ENCODE measurements at regions not wholly inside any gene's neighbourhood (a gene's known extent, or its start where the extent isn't known, plus 50 kb on each side); places are given as distances from the start of the nearest gene placed in this dataset.
"Not testable (repeated sequence)": the region's sequence is repeated elsewhere in the genome, so short reads cannot be mapped to it uniquely, and the experiment has no call there.

DNA sequence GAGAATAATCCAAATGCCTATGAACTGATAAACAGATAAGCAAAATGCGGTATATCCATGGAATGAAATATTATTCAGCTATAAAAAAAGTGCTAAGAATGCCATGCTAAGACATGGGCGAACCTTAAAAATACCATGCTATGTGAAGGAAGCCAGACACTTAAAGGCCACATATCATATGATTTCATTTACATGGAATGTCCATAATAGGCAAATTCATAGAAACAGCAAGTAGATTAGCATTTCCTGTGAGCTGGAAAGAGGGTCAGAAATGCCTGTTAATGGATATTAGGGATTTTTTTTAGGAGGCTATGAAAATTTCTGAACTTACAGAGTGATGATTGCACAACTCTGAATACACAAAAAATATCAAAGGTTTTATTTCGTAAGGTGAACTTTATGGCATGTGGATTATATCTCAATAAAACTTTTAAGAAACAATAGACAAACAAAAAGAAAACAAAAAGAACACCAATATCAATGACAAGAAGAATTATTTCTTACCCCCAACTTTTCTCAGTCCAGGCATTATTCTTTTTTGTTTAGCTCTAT is 1207.7 kb downstream of the SUCLG1 start:
- Histone ChIP-seq H3K36me3 (ENCODE audit: insufficient read depth, low read length) (no peaks in the 10 kb centered on the region), H3K9me3 (ENCODE audit: control insufficient read depth in 1 of 2, low read length in 2 of 2) (no peaks in the 10 kb centered on the region), H3K27me3 (ENCODE audit: insufficient read depth, low read length) (no peaks in the 10 kb centered on the region), H3K4me1 (ENCODE audit: insufficient read depth, low read length) (no peaks in the 10 kb centered on the region), H3K4me3 (ENCODE audit: low read length in 2 of 2) (no peak overlapping the region), H3K27ac (ENCODE audit: low read depth, low read length) (no peak overlapping the region)
- no peak for DNase-seq
- no peaks in the 10 kb centered on the region for H3K36me3 Mint-ChIP-seq
- H3K27me3 Mint-ChIP-seq: no peaks in the 10 kb centered on the region
- ChIA-PET CTCF (ENCODE audit: partially characterized antibody) (no interaction called here), POLR2A (ENCODE audit: partially characterized antibody) (no interaction called here)
- H3K9me3 Mint-ChIP-seq: peaks cover 2 to 28% (median 8%) of the 10 kb centered on the region in 8 donors
- H3K27ac Mint-ChIP-seq: no peak overlapping the region
- intact Hi-C loops (cut with micrococcal nuclease): no loop called here
- no peaks in the 10 kb centered on the region for H3K4me1 Mint-ChIP-seq
- no peak overlapping the region for H3K4me3 Mint-ChIP-seq

DNA sequence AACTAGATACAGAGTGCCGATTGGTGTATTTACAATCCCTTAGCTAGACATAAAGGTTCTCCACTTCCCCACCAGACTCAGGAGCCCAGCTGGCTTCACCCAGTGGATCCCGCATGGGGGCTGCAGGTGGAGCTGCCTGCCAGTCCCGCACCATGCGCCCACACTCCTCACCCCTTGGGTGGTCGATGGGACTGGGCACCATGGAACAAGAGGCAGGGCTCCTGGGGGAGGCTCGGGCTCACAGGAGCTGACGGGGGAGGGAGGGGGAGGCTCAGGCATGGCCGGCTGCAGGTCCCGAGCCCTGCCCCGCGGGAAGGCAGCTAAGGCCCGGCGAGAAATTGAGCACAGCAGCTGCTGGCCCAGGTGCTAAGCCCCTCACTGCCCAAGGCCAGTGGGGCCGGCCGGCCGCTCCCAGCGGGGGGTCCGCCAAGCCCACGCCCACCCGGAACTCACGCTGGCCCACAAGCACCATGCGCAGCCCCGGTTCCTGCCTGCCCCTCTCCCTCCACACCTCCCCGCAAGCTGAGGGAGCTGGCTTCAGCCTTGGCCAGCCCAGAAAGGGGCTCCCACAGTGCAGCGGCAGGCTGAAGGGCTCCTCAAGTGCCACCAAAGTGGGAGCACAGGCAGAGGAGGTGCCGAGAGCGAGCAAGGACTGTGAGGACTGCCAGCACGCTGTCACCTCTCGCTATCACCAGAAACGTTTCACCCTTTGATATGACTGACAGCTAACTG is 1213.1 kb downstream of the SUCLG1 start:
- H3K4me3 Mint-ChIP-seq; H3K27me3 Mint-ChIP-seq; POLR2A ChIA-PET (ENCODE audit: partially characterized antibody); H3K4me1 ChIP-seq (ENCODE audit: insufficient read depth, low read length); CTCF ChIA-PET (ENCODE audit: partially characterized antibody); intact Hi-C loops (cut with micrococcal nuclease); H3K4me1 Mint-ChIP-seq; H3K36me3 Mint-ChIP-seq; H3K27ac Mint-ChIP-seq; H3K4me3 ChIP-seq (ENCODE audit: low read length in 2 of 2); H3K36me3 ChIP-seq (ENCODE audit: insufficient read depth, low read length); H3K9me3 ChIP-seq (ENCODE audit: control insufficient read depth in 1 of 2, low read length in 2 of 2); DNase-seq; H3K27ac ChIP-seq (ENCODE audit: low read depth, low read length); H3K27me3 ChIP-seq (ENCODE audit: insufficient read depth, low read length): not testable (repeated sequence)
- H3K9me3 Mint-ChIP-seq: peaks cover 4 to 44% (median 8%) of the 10 kb centered on the region in 8 donors

DNA sequence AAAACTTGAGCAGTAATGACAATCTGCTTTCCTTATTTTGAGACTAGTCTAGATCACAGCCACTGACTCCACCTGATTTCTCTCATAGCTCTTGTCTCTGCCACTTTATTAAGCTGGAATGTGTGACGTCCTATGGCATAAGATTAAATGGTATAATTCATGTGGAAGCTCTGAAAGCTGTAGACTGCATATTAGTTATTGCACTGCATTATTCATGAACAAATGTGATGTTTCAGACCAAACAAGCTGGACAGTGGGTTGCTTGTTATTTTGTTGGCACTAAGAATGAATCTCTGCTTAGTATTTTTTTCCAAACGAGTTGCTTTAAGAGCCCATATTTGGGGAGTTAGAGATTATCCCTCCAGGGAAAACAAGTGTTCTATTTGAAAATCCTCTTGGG is 1218.5 kb downstream of the SUCLG1 start:
- Mint-ChIP-seq H3K27ac (no peak overlapping the region), H3K36me3 (no peaks in the 10 kb centered on the region), H3K4me3 (no peak overlapping the region), H3K4me1 (no peaks in the 10 kb centered on the region), H3K9me3 (peaks cover 0 to 26% (median 6%) of the 10 kb centered on the region in 8 donors), H3K27me3 (no peaks in the 10 kb centered on the region)
- Histone ChIP-seq H3K9me3 (ENCODE audit: control insufficient read depth in 1 of 2, low read length in 2 of 2) (no peaks in the 10 kb centered on the region), H3K36me3 (ENCODE audit: insufficient read depth, low read length) (no peaks in the 10 kb centered on the region), H3K27me3 (ENCODE audit: insufficient read depth, low read length) (no peaks in the 10 kb centered on the region), H3K4me1 (ENCODE audit: insufficient read depth, low read length) (no peaks in the 10 kb centered on the region), H3K4me3 (ENCODE audit: low read length in 2 of 2) (no peak overlapping the region), H3K27ac (ENCODE audit: low read depth, low read length) (no peak overlapping the region)
- intact Hi-C loops (cut with micrococcal nuclease): no loop called here
- DNase-seq: no peak
- ChIA-PET POLR2A (ENCODE audit: partially characterized antibody) (no interaction called here), CTCF (ENCODE audit: partially characterized antibody) (no interaction called here)

DNA sequence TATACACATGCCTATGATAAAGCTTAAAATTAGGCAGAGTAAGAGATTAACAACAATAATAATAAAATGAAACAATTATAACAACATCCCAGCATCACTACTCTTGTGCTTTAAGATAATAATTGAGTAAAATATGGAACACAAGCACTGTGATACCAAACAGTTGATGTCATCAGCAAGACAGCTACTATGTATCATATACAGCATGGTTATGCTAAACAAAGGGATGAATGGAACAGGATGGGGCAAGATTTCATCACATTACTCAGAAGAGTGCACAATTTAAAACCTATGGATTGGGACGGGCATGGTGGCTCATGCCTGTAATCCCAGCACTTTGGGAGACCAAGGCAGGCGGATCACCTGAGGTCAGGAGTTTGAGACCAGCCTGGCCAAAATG is 1221.0 kb downstream of the SUCLG1 start:
- no peaks in the 10 kb centered on the region for H3K27me3 Mint-ChIP-seq
- H3K9me3 Mint-ChIP-seq: peaks cover 0 to 18% (median 5%) of the 10 kb centered on the region in 8 donors
- intact Hi-C loops (cut with micrococcal nuclease): no loop called here
- ChIA-PET POLR2A (ENCODE audit: partially characterized antibody) (no interaction called here), CTCF (ENCODE audit: partially characterized antibody) (no interaction called here)
- Histone ChIP-seq H3K4me1 (ENCODE audit: insufficient read depth, low read length) (no peaks in the 10 kb centered on the region), H3K36me3 (ENCODE audit: insufficient read depth, low read length) (no peaks in the 10 kb centered on the region), H3K27me3 (ENCODE audit: insufficient read depth, low read length) (no peaks in the 10 kb centered on the region), H3K27ac (ENCODE audit: low read depth, low read length) (no peak overlapping the region), H3K4me3 (ENCODE audit: low read length in 2 of 2) (no peak overlapping the region), H3K9me3 (ENCODE audit: control insufficient read depth in 1 of 2, low read length in 2 of 2) (no peaks in the 10 kb centered on the region)
- no peaks in the 10 kb centered on the region for H3K4me1 Mint-ChIP-seq
- no peak overlapping the region for H3K4me3 Mint-ChIP-seq
- H3K36me3 Mint-ChIP-seq: no peaks in the 10 kb centered on the region
- DNase-seq: no peak
- H3K27ac Mint-ChIP-seq: no peak overlapping the region

DNA sequence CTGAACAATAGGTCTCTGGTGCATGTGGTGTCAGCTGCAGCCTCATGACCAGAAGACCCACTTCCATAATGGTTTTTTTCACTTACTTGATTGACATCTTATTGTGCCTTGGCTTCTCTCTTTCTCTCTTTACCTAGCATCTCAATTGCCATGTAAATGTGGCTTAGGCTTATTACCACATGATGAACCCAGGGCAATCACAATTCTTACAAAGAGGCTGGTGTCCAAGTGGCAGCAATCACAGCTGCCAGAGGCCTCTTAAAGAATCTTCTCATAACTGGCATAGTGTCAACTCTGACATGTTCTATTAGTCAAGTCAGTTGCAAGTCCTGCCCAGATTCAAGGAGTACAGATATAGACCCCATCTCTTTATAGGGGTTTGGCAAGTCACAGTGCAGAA is 1224.8 kb downstream of the SUCLG1 start:
- Mint-ChIP-seq H3K4me3 (no peak overlapping the region), H3K27ac (no peak overlapping the region), H3K9me3 (peaks cover 0 to 16% (median 6%) of the 10 kb centered on the region in 8 donors), H3K36me3 (no peaks in the 10 kb centered on the region), H3K27me3 (no peaks in the 10 kb centered on the region), H3K4me1 (no peaks in the 10 kb centered on the region)
- Histone ChIP-seq H3K36me3 (ENCODE audit: insufficient read depth, low read length) (no peaks in the 10 kb centered on the region), H3K4me3 (ENCODE audit: low read length in 2 of 2) (no peak overlapping the region), H3K27ac (ENCODE audit: low read depth, low read length) (no peak overlapping the region), H3K9me3 (ENCODE audit: control insufficient read depth in 1 of 2, low read length in 2 of 2) (no peaks in the 10 kb centered on the region), H3K4me1 (ENCODE audit: insufficient read depth, low read length) (no peaks in the 10 kb centered on the region), H3K27me3 (ENCODE audit: insufficient read depth, low read length) (no peaks in the 10 kb centered on the region)
- POLR2A ChIA-PET (ENCODE audit: partially characterized antibody): no interaction called here
- DNase-seq: no peak
- intact Hi-C loops (cut with micrococcal nuclease): no loop called here
- CTCF ChIA-PET (ENCODE audit: partially characterized antibody): no interaction called here

DNA sequence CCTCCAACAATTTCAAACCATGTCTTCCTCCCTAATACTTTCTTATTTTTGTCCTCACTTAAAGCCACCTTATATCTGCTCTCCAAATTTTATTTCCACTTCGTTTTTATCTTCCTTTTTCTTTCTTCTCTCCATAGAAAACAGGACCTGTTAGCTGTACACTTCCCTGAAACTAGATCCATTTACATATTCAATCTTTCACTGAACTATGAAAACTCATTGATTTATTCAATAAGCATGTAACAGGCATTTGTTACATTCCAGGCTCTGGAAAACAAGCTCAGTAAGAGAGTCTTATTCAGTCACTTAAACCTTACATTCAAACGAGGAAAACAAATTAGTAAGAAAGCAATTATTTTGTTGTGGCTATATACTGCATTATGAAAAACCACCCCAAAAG is 1225.3 kb downstream of the SUCLG1 start:
- Mint-ChIP-seq H3K36me3 (no peaks in the 10 kb centered on the region), H3K4me1 (no peaks in the 10 kb centered on the region), H3K27ac (no peak overlapping the region), H3K4me3 (no peak overlapping the region), H3K9me3 (peaks cover 0 to 16% (median 6%) of the 10 kb centered on the region in 8 donors), H3K27me3 (no peaks in the 10 kb centered on the region)
- ChIA-PET CTCF (ENCODE audit: partially characterized antibody) (no interaction called here), POLR2A (ENCODE audit: partially characterized antibody) (no interaction called here)
- Histone ChIP-seq H3K9me3 (ENCODE audit: control insufficient read depth in 1 of 2, low read length in 2 of 2) (no peaks in the 10 kb centered on the region), H3K27ac (ENCODE audit: low read depth, low read length) (no peak overlapping the region), H3K4me1 (ENCODE audit: insufficient read depth, low read length) (no peaks in the 10 kb centered on the region), H3K4me3 (ENCODE audit: low read length in 2 of 2) (no peak overlapping the region), H3K36me3 (ENCODE audit: insufficient read depth, low read length) (no peaks in the 10 kb centered on the region), H3K27me3 (ENCODE audit: insufficient read depth, low read length) (no peaks in the 10 kb centered on the region)
- DNase-seq: no peak
- intact Hi-C loops (cut with micrococcal nuclease): no loop called here

DNA sequence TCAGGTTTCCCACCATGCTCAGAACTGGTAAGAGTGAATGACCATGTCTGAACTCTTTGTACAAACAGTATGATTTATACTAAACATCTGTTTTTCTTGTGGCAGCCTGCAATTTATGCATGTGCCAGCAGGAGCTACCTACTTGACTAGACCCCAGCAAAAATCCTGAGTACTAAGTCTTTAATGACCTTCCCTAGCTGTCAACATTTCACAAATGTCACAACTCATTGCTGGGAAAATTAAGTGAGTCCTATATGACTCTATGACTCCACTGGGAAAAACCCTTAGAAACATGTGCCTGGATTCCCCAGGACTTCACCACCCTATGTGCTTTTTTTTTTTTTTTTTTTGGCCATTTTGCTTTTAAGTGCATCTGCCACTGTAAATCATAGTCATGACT is 1225.8 kb downstream of the SUCLG1 start:
- no peak for DNase-seq
- Histone ChIP-seq H3K4me3 (ENCODE audit: low read length in 2 of 2) (no peak overlapping the region), H3K4me1 (ENCODE audit: insufficient read depth, low read length) (no peaks in the 10 kb centered on the region), H3K27ac (ENCODE audit: low read depth, low read length) (no peak overlapping the region), H3K9me3 (ENCODE audit: control insufficient read depth in 1 of 2, low read length in 2 of 2) (no peaks in the 10 kb centered on the region), H3K36me3 (ENCODE audit: insufficient read depth, low read length) (no peaks in the 10 kb centered on the region), H3K27me3 (ENCODE audit: insufficient read depth, low read length) (no peaks in the 10 kb centered on the region)
- Mint-ChIP-seq H3K27ac (no peak overlapping the region), H3K36me3 (no peaks in the 10 kb centered on the region), H3K9me3 (peaks cover 0 to 15% (median 6%) of the 10 kb centered on the region in 8 donors), H3K4me1 (no peaks in the 10 kb centered on the region), H3K4me3 (no peak overlapping the region), H3K27me3 (no peaks in the 10 kb centered on the region)
- ChIA-PET CTCF (ENCODE audit: partially characterized antibody) (interaction anchor here (0.6 kb wide), 1 partner anchor 16 kb away, joined by 3 read pairs; no protein-coding TSS in a partner anchor), POLR2A (ENCODE audit: partially characterized antibody) (no interaction called here)
- intact Hi-C loops (cut with micrococcal nuclease): no loop called here

Data from CD4-positive, alpha-beta memory T cell (primary cell).